GM18909 (cell line): ENCODE measurements at regions not wholly inside any gene's neighbourhood (a gene's known extent, or its start where the extent isn't known, plus 50 kb on each side); places are given as distances from the start of the nearest gene placed in this dataset.
"Not testable (repeated sequence)": the region's sequence is repeated elsewhere in the genome, so short reads cannot be mapped to it uniquely, and the experiment has no call there.

Experiments
- ATAC-seq: cut with Tn5 transposase; IDR thresholded peaks from one replicate; pipeline ENCODE4 v1.9.1; 2021; ENCODE audit warnings: mild to moderate bottlenecking; ENCODE audit not compliant: unreplicated experiment, poor library complexity

DNA sequence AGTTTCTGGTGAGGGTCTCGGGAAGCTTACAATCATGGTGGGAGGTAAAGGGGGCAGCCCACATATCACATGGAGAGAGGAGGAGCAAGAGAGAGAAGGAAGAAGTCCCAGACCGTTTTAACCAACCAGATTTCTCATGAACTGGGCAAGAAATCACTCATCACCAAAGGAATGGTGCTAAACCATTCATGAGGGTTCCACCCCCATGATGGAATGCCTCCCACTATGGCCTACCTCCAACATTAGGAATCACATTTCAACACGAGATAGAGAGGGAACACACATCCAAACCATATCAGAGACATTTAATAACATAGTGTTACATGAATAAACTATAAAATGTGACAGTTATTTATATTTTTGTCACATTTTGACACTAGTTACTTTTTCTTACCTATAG is 214.8 kb upstream of the MAGI2 start:
- no peak for ATAC-seq

DNA sequence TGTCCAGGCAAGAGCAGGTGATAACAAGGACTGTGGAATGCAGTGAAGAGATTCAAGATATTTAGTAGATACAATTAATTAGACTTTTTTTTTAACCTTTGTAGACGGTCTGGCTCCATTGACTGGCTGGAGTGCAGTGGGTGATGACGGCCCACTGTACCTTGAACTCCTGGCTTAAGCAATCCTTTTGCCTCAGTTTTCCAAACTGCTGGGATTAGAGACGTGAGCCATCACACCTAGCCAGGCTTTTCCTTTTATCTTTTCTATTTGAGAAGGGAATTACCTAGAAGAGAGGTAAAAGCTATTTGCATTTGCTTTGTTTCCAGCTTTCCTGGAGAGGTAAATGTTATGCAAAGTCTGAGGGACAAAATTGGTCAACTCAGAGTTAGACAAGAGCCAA is 213.0 kb upstream of the MAGI2 start:
- ATAC-seq = no peak

DNA sequence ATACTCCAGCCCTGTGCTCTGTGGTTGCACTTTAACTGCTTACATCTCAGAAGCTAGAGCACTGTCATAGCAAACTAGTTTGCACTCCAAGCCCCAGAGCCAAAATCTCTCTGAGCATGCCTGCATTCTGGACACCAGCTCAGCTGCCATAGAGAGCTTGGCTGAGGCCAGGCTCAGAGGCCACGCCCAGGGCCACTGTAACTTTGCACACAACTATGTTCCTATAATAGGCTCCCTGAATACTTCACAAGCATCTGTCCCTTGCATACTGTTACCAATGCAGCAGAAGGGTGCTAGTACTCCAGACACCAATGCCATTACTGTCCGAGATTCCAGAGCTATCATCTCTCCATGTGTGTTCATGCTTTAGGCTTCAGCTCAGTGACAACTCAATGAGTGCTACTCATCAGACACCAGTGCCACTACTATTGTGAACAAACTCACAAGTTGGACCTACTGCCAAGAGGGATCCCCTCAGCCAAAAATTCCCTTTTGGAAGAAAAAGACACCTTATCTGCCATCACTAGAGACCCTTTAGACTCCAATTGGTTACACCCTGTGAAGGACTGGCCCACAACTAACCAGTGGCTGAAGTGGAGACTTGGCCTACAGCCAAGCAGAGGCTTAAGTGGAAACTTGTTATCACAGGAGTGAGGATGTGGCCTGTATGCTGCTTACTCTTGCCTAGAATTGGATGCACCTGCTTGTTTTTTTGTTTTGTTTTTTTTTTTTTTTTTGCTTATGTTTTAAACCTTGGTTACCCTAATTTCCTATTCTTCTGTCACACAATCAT is 211.6 kb upstream of the MAGI2 start:
- no peak for ATAC-seq

DNA sequence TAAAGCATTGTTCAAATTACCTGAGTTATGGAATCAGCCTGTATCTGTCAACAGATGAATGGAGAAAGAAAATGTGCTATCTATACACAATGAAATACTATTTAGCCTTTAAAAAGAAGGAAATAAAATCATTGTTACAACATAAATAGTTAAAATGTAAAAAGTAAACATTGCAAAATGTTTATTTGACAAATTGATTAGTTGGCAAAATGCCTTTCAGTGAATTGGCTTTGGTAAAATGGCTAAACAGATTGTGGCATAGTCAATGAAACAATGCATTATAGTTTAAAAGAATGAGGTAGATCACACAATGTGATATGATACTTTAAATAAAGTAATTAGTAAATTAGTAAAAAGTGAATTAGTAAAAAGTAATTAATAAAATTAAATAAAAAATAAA is 204.8 kb upstream of the MAGI2 start:
- no peak for ATAC-seq

DNA sequence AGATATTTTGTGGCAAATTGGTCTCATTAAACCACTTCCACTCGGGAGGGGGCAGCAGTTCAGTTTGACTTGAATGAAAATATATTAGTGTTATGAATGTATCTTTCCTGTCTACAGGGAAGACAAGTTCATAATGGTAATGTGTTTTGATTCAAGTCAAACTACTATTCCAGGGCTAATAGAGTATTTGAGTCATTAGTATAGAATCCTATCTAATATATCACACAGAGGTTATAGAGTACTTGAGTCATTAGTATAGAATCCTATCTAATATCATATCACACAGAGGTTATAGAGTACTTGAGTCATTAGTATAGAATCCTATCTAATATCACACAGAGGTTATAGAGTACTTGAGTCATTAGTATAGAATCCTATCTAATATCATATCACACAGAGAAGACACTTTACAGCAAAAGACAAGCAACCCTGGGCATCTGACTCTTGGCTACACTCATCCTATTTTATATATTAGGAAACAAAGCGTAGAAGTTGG is 199.7 kb upstream of the MAGI2 start:
- no peak for ATAC-seq

DNA sequence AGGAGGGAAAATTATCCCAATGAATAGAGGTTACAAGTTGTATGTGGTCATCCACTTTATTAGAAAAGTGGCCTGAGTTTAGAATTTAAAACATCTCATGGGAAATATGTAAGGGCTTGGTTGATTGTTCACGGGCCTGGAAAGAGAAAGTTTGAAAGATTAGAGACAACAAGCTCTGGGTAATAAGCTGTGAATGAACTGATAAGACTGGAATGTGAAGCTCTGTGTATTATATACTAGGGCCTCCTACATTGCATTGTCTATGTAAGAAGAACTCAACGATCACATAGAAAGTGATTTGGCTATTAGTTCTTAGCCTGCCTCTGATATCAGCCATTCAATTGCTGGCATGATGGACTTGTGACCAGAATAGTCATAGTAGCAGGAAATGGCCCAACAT is 199.2 kb upstream of the MAGI2 start:
- ATAC-seq = no peak

DNA sequence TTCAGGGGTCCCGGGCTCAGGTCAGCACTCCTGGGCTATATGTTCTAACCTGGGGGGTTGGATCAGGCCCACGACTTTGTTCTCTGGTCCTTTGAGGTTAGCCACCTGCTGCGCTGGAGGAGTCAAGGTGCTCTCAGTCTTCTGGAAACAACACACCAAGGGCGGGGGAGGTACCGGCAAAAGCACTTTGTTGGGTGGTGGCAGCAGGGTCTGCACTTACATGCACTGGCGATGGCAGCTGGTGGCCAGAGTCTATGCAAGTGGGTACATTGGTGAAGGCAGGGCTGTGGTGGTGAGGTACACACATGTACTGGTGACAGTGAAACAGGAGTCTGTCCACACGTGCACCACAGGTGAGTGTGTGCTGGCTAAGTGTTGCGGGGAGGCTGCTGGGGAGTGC is 194.2 kb upstream of the MAGI2 start:
- ATAC-seq = no peak

DNA sequence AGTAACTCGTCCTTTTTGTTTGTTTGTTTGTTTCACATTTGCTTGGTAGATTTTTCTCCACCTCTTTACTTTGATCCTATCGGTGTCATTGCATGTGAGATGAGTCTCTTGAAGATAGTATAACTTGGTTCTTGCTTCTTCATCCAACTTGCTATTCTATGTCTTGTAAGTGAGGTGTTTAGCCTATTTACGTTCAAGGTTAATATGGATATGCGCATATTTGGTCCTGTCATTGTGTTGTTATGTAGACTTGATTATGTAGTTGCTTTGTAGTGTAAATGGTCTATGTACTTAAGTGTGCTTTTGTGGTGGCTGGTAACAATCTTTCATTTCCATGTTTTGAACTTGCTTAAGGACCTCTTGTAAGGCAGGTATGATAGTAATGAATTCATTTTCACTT is 192.8 kb upstream of the MAGI2 start:
- no peak for ATAC-seq

DNA sequence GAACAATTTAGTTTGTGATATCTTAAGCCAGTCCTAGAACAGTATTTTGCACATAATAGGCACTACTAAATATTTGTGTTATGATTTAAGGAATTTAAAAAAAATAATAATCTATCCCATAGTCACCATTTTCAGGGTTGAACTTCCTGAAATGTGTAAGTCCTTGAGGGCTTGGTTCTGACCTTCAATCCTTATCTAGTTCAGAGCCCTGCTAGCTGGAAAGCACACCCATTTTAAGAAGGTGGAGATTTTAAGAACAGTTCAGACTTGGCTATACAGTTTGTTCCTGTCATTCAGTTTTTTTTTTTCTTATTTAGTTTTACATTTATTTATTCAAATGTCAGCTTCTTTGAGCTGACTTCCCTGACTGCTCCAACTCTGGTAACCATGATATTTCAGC is 183.4 kb upstream of the MAGI2 start:
- ATAC-seq = no peak

DNA sequence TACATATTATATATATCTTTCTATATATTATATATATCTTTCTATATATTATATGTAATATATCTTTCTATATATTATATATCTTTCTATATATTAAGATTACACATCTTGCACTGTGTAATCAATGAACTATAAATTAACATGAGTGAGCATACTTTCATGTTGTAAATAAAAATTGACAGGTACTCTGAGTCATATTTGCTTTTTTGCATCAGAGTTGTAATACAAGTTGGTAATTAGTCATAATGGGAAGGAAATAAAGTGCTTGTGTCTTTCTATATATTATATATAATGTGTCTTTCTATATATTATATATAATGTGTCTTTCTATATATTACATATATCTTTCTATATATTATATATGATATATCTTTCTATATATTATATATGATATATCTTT is 172.5 kb upstream of the MAGI2 start:
- ATAC-seq = not testable (repeated sequence)

DNA sequence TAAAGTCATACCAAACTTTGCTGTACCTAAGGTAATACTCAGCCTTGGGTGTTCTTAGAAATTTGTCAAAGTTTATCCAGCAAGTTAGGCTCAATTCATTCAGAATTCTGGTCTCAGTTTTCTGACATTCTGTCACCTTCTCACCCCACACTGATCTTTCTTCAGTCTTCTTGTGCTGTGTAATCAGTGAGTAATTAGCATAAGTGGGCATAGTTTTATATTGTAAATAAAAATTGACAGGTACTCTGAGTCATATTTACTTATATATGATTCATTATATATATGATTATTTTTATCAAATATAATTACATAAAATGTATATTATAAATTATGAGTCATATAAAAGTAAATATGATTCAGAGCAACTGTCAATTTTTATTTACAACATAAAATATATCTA is 170.9 kb upstream of the MAGI2 start:
- ATAC-seq = no peak

DNA sequence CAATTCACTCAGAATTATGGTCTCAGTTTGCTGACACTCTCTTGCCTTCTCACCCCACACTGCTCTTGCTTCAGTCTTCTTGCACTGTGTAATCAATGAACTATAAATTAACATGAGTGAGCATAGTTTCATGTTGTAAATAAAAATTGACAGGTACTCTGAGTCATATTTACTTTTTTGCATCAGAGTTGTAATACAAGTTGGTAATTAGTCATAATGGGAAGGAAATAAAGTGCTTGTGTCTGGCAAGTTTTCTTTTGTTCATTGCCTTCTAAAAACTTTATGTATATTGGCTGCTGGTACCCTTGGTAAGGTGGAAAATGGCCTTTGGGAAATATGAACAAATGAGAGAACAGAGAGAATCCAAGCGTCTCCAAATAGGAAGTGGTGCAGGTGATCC is 169.3 kb upstream of the MAGI2 start:
- no peak for ATAC-seq

DNA sequence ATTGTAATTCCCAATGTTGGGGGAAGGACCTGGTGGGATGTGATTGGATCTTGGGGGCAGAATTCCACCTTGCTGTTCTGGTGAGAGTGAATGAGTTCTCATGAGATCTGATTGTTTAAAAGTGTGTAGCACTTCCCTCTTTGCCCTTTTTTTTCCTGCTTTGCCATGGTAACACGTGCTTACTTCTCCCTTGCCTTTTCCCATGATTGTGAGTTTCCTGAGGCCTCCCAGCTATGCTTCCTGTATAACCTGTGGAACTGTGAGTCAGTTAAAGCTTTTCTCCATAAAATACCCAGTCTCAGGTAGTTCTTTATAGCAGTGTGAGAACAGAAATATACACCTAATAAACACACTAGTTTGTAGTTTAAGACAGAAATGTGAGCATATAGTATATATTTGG is 166.8 kb upstream of the MAGI2 start:
- ATAC-seq = no peak

DNA sequence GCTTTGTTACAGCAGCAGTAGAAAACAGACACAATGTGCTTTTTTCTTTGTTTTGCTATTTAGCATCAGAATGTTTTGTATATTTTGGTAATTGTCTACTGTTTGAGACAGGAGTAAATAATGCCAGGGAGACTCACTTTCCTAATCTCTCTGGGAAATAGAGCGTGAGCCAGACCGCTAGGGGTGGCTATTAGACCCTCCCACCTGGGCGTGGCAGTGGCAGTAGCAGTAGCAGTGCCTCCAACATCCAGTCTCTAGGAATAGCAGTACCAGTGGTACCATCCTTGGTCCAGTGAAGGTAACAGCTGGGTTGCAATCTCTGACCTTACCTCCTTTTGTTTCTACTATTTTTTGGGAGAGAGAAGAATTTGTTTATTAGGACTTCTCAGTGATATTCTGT is 165.7 kb upstream of the MAGI2 start:
- no peak for ATAC-seq

DNA sequence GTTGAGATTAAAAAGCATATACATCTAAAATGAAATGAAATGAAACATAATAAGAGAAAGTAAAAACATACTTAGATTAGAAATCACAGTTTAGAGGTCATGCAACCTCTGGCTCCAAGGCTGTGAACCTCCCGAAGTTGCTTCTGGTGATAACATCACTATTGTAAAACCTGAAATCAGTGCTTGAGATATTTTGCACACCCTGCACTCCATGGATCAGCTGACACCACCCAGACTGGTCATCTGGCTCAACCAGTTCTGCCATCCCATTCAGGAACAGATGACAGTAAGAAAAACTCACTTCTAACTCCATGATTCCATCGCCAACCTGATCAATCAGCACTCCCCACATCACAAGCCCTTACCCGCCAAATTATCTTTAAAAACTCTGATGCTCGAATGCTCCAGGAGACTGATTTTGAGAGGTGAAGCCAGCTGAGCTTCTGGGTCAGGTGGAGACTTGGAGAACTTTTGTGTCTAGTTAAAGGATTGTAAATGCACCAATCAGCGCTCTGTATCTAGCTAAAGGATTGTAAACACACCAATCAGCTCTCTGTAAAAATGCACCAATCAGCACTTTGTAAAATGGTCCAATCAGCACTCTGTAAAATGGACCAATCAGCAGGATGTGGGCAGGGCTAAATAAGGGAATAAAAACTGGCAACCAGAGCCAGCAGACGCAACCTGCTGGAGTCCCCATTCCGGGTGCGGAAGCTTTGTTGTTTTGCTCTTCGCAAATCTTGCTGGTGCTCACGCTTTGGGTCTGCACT is 162.6 kb upstream of the MAGI2 start:
- no peak for ATAC-seq

DNA sequence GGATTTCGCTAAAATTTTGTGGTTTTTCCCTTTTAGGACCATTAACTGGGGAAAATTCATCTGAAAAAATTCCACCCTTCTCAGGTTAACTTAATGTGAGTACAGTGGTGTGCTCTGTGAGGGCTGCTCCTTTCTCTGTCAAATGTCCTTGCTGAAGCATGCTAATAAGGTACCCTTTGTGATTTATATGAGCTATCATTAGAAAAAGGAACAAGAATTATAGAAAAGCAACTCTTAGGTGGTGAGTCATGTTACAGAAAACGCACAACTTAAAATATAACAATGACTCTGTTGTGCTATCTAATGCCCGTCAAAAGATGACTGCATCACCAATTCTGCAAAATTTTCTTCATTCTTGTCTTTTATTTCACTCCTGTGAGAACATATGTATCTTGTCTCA is 162.0 kb upstream of the MAGI2 start:
- no peak for ATAC-seq

DNA sequence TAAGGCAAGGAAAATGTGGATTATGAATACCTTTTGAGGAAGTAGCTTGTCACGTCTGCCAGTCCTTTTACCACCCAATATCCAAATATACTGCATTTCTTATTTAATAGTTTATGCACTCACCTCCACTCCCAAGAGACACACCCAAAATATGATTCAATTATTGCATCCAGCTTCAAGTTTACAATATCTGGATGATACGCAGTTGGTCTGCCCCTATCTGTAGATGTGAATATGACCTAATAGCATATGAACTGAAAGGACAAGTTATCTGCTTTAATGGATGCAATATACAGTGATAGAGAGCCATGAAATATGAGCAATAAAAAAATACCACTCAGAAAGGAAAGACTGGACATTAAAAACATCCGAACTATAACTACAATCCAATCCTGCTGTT is 159.4 kb upstream of the MAGI2 start:
- no peak for ATAC-seq

DNA sequence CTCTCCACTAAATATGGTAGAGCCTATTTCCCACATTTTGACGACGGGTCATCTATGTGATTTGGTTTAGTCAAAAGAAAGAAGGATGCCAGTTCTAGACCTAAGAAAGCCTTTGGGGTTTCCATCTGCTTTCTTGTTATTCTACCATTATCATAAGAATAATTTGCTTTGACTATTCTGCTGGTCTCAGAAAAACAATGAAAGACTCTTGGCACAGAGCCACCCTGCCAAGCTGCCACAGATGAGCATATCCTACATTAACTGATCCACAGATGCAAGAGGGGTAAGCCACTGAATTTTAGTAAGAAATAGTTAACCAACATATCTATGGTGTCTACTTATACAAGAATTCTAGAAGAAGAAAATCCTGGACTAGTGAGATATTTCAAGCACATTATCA is 158.6 kb upstream of the MAGI2 start:
- no peak for ATAC-seq

DNA sequence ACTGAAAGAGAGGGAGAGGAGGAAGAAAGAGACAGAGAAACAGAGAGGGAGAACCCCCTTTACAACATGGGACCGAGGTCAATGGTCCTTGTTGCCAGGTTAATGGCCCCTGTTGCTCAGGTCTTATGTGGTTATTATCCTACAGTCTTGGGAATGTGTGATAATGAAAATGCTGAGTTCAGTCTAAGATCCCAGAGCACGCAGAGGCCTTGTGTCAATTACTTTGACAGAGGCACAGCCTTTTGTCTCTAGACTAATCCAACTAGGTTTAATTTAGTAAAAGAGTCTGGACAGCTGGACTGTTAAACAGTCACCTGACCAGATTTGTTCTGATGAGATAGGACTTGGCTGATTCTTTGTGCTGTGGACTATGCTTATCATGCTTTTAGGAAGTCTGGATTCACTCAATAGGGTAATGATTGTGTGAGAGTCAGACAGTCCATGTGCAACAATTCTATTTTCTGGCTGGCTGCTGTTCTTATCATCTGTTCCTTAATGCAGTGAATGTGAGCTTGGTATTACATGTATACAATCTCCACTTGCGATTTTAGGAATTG is 157.4 kb upstream of the MAGI2 start:
- ATAC-seq = no peak

DNA sequence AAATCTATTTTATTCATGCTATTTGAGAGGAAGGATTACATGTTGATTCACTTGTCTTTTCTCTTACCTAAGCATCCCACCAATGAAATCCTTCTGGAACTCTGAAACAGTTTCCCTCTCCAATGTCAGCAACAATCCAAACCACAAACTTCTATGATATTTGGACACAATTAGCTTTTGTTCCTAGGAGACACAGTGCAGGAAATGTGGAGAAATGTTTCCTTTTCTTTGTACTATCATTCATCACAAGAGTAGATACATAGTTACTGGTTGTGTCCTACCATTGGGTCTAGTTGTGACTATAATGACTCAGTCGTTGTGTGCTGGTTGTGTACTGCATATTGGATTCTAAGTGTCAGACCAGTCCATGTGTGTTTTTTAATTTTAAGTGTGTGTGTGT is 156.8 kb upstream of the MAGI2 start:
- no peak for ATAC-seq

DNA sequence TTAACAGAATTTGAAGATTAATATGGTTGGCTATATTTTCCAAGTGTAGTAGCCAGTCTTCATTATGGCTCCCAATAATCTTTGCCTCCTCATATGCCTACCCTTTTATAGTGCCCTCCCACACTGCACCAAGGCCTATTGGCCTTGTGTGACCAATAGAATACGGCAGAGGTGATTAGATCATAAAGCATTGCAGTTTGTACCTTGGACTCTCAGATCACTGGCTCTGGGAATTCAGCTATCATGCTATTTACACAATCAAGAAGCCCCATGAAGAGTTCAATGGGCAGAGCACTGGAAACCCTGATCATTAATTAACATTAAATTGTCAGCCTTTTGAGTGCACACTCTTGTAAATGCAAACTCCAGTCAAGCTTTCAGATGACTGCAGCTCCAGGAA is 154.5 kb upstream of the MAGI2 start:
- no peak for ATAC-seq

DNA sequence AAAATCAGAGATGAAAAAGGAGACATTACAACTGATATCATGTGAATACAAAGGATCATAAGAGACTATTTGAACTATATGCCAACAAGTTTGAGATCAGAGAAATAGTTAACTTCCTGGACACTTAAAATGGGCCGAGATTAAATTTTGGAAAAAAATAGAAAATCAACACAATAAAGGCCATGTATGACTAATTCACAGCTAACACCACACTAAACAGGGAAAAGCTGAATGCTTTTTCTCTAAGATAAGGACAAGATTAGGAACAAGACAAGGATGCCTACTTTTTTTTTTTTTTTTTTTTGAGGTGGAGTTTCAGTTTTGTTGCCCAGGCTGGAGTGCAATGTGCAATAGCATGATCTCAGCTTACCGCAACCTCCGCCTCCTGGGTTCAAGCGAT is 151.4 kb upstream of the MAGI2 start:
- ATAC-seq = no peak
